ENCODE measurements at regions not wholly inside any gene's neighbourhood (a gene's known extent, or its start where the extent isn't known, plus 50 kb on each side); places are given as distances from the start of the nearest gene placed in this dataset.
A peak's percentile ranks its signal among the peaks of the same experiment; 100 is the strongest.

DNA sequence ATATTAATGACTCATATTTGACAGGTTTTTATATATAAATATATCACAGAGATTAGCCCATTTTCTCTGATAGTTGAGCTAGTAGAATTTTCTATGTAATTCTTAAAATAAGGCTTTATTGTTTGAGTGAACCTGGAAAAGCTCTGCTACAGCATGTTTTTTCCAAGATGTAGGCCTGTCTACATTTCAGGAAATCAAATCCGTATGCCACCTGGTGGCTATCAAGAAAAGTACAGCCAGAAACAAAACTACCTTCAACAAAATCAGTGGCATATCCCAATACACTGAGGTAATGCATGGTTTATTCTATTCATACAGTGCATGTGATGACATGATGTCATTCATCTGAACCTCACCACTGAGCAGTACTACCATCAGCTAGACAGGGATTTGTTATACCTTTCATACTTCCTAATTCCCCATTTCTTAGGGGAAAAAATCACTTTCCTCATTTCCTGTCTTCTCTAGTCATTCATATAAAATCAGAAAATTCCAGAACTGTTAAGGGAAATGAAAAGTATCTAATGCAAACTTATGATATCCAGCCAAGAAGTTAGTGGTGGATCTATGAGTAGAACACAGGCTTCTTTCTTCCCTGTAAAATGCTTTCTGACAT is 310.4 kb upstream of the SYT4 start (continued):
- TF ChIP-seq, protein P1, sequence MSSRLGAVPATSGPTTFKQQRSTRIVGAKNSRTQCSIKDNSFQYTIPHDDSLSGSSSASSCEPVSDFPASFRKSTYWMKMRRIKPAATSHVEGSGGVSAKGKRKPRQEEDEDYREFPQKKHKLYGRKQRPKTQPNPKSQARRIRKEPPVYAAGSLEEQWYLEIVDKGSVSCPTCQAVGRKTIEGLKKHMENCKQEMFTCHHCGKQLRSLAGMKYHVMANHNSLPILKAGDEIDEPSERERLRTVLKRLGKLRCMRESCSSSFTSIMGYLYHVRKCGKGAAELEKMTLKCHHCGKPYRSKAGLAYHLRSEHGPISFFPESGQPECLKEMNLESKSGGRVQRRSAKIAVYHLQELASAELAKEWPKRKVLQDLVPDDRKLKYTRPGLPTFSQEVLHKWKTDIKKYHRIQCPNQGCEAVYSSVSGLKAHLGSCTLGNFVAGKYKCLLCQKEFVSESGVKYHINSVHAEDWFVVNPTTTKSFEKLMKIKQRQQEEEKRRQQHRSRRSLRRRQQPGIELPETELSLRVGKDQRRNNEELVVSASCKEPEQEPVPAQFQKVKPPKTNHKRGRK (CRISPR knock-in tag; IDR thresholded peaks at IDR 0.05; ENCODE audit: borderline replicate concordance) = no peak
- TF ChIP-seq ETV6 (CRISPR knock-in tag; IDR thresholded peaks at IDR 0.05) = no peak

DNA sequence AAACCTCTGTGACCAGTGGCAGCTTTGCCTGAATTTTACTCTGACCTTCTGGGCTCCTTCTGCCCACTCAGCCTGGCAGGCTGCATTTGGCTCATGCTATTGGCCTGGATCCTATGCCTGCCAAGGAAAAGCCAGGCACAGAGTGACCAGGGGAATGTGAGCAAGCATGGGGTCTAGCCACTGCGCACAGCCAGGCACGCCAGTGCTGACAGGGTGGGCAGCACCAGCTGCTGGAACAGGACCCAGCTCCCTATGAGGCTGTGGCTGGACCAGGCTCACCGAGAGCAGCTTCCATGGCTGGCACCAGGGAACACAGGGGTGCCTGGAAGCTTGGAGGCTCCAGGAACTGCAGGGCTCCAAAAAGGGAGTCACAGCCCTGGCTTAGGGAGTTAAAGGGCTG is 311.5 kb upstream of the SYT4 start:
- POLR2A ChIA-PET = no interaction called here
- no peak overlapping the region for H3K27ac Mint-ChIP-seq
- H3K4me1 Mint-ChIP-seq = no peaks in the 10 kb centered on the region
- ATAC-seq (no peak), DNase-seq (ENCODE audit: low spot score) (no peak)
- CTCF ChIA-PET = interaction anchor here (1.0 to 5.0 kb wide), 4 partner anchors 14 to 1537 kb away, joined by 3 to 75 read pairs (median 6); no protein-coding TSS in a partner anchor
- H3K36me3 Mint-ChIP-seq = no peaks in the 10 kb centered on the region
- H3K4me3 Mint-ChIP-seq = no peak overlapping the region
- no peaks in the 10 kb centered on the region for H3K9me3 Mint-ChIP-seq
- H3K27me3 Mint-ChIP-seq (ENCODE audit: low read depth) = no peaks in the 10 kb centered on the region
- TF ChIP-seq SMAD4 (CRISPR knock-in tag; IDR thresholded peaks at IDR 0.05) (no peak), SMAD3 (CRISPR knock-in tag; IDR thresholded peaks at IDR 0.05; ENCODE audit: borderline replicate concordance) (no peak), NFATC4 (CRISPR knock-in tag; IDR thresholded peaks at IDR 0.05) (no peak)

DNA sequence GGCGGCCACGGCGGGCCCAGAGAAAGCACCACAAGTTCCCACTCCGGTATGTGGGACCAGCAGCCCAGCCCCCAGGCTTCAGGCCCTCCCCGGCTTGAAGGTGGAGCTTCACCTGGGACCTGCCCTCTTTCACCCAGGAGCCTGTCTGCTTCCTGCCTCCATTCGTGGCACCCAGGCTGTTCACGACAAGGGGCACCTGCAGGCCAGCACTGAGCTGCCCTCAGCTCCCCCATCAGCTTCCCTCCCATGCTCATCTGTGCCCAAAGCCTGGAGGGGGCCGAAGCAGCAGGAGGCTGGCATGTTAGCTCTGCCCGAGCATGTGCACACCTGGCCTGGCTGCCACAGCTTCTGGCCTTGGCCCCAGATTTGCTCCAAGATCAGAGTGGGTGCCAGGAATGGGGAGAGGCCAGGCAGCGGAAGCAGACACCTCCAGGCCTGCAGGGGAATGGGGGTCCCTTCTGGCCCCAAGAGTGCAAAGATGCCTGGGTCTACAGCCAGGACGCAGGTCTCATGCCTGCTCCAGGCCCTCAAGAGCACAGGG is 312.4 kb upstream of the SYT4 start:
- no peak overlapping the region for H3K27ac Mint-ChIP-seq
- POLR2A ChIA-PET = no interaction called here
- H3K36me3 Mint-ChIP-seq = no peaks in the 10 kb centered on the region
- ATAC-seq = peak; percentile 50
- CTCF ChIA-PET = interaction anchor here (0.9 to 5.0 kb wide), 2 partner anchors 17 to 1476 kb away, joined by 3 to 75 read pairs; no protein-coding TSS in a partner anchor
- no peaks in the 10 kb centered on the region for H3K27me3 Mint-ChIP-seq (ENCODE audit: low read depth)
- no peaks in the 10 kb centered on the region for H3K4me1 Mint-ChIP-seq
- H3K4me3 Mint-ChIP-seq = no peak overlapping the region
- H3K9me3 Mint-ChIP-seq = no peaks in the 10 kb centered on the region
- DNase-seq (ENCODE audit: low spot score) = no peak
- no peak for TF ChIP-seq SMAD4 (CRISPR knock-in tag; IDR thresholded peaks at IDR 0.05)

DNA sequence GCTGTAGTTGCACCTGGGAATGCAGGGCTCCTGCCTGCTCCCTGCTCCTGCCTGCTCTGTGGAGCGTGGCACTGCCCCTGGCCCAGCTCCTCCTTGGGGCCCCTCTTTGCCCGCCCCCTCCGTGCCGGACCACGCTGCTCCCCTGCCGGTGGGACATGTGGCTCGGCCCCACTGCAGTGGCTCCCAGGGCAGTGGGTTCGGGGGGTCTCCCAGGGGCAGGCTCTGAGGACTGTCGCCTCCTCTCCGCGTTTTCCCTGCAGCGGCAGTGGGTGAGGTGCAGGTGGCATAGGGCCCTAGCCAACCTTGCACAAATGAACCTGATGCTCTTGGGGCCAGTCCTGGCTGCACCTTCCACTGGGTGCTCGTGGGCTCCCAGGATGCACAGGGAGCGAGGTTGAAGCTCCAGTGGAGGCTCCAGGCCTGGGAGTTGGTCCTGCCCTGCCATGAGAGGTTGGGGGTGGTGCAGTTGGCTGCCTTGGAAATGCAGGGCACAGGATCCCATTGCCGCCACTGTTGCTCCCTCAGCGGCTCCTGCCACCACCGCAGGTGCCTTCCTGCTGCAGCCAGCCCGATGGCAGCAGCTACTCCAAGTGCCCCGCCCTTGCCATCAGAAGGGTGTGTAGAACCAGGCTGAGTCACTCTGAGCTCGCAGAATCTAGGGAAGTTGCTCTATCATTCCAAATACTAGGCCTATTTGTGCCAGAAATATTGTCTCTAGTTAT is 313.1 kb upstream of the SYT4 start:
- no peaks in the 10 kb centered on the region for H3K9me3 Mint-ChIP-seq
- no peaks in the 10 kb centered on the region for H3K4me1 Mint-ChIP-seq
- H3K27me3 Mint-ChIP-seq (ENCODE audit: low read depth) = no peaks in the 10 kb centered on the region
- no peak overlapping the region for H3K27ac Mint-ChIP-seq
- H3K4me3 Mint-ChIP-seq = no peak overlapping the region
- ChIA-PET POLR2A (no interaction called here), CTCF (interaction anchor here (0.9 to 5.0 kb wide), 2 partner anchors 18 to 1476 kb away, joined by 3 to 75 read pairs; no protein-coding TSS in a partner anchor)
- DNase-seq (ENCODE audit: low spot score) = no peak
- no peak for ATAC-seq
- TF ChIP-seq ZNF232 (CRISPR knock-in tag; IDR thresholded peaks at IDR 0.05) = no peak
- TF ChIP-seq, protein P2, sequence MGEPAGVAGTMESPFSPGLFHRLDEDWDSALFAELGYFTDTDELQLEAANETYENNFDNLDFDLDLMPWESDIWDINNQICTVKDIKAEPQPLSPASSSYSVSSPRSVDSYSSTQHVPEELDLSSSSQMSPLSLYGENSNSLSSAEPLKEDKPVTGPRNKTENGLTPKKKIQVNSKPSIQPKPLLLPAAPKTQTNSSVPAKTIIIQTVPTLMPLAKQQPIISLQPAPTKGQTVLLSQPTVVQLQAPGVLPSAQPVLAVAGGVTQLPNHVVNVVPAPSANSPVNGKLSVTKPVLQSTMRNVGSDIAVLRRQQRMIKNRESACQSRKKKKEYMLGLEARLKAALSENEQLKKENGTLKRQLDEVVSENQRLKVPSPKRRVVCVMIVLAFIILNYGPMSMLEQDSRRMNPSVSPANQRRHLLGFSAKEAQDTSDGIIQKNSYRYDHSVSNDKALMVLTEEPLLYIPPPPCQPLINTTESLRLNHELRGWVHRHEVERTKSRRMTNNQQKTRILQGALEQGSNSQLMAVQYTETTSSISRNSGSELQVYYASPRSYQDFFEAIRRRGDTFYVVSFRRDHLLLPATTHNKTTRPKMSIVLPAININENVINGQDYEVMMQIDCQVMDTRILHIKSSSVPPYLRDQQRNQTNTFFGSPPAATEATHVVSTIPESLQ (CRISPR knock-in tag; IDR thresholded peaks at IDR 0.05) = no peak
- TF ChIP-seq, protein P3, sequence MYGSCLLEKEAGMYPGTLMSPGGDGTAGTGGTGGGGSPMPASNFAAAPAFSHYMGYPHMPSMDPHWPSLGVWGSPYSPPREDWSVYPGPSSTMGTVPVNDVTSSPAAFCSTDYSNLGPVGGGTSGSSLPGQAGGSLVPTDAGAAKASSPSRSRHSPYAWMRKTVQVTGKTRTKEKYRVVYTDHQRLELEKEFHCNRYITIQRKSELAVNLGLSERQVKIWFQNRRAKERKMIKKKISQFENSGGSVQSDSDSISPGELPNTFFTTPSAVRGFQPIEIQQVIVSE (CRISPR knock-in tag; IDR thresholded peaks at IDR 0.05; ENCODE audit: borderline replicate concordance) = no peak
- no peak for TF ChIP-seq CREB1 (CRISPR knock-in tag; IDR thresholded peaks at IDR 0.05)
- TF ChIP-seq, protein P4, sequence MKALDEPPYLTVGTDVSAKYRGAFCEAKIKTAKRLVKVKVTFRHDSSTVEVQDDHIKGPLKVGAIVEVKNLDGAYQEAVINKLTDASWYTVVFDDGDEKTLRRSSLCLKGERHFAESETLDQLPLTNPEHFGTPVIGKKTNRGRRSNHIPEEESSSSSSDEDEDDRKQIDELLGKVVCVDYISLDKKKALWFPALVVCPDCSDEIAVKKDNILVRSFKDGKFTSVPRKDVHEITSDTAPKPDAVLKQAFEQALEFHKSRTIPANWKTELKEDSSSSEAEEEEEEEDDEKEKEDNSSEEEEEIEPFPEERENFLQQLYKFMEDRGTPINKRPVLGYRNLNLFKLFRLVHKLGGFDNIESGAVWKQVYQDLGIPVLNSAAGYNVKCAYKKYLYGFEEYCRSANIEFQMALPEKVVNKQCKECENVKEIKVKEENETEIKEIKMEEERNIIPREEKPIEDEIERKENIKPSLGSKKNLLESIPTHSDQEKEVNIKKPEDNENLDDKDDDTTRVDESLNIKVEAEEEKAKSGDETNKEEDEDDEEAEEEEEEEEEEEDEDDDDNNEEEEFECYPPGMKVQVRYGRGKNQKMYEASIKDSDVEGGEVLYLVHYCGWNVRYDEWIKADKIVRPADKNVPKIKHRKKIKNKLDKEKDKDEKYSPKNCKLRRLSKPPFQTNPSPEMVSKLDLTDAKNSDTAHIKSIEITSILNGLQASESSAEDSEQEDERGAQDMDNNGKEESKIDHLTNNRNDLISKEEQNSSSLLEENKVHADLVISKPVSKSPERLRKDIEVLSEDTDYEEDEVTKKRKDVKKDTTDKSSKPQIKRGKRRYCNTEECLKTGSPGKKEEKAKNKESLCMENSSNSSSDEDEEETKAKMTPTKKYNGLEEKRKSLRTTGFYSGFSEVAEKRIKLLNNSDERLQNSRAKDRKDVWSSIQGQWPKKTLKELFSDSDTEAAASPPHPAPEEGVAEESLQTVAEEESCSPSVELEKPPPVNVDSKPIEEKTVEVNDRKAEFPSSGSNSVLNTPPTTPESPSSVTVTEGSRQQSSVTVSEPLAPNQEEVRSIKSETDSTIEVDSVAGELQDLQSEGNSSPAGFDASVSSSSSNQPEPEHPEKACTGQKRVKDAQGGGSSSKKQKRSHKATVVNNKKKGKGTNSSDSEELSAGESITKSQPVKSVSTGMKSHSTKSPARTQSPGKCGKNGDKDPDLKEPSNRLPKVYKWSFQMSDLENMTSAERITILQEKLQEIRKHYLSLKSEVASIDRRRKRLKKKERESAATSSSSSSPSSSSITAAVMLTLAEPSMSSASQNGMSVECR (CRISPR knock-in tag; IDR thresholded peaks at IDR 0.05; ENCODE audit: borderline replicate concordance) = no peak
- TF ChIP-seq CBFB (CRISPR knock-in tag; IDR thresholded peaks at IDR 0.05; ENCODE audit: low read depth) = no peak
- no peaks in the 10 kb centered on the region for H3K36me3 Mint-ChIP-seq
